SK-N-SH (cell line): ENCODE measurements at regions not wholly inside any gene's neighbourhood (a gene's known extent, or its start where the extent isn't known, plus 50 kb on each side); places are given as distances from the start of the nearest gene placed in this dataset.

ENCODE experiments used
- CTCF ChIA-PET: fragments of 300-600, 350-600 bp; formaldehyde crosslinking; extraction: SDS; loops from one replicate; lab custom pipeline; 2021; lab: Yijun Ruan, JAX
- POLR2A ChIA-PET: fragments of 350-600 bp; sonication (Branson Sonifier 250); formaldehyde crosslinking; extraction: SDS; loops from one replicate; lab custom pipeline; 2020; ENCODE audit warnings: antibody characterized with exemption, inconsistent platforms; lab: Yijun Ruan, JAX
- DNase-seq: peaks from one replicate; pipeline ENCODE4 v3.0.0; 2012
- H2AFZ ChIP-seq: fragments of 200-600 bp; sonication (generic); 2 replicates; pipeline ENCODE4 v1.8.1; 2016; ENCODE audit warnings: antibody characterized with exemption, mild to moderate bottlenecking, low read depth
- H3F3A ChIP-seq: fragments of 200-600 bp; sonication (generic); replicated peaks from 2 replicates; pipeline ENCODE3; 2016; ENCODE audit warnings: antibody characterized with exemption, mild to moderate bottlenecking; ENCODE audit not compliant: insufficient read depth
- H3K27ac ChIP-seq, 2 experiments: fragments of 200-500 bp in 1 of 2; fragments of 200-600 bp in 1 of 2; sonication (Bioruptor generic) in 1 of 2; sonication (generic), shearing (Covaris generic) in 1 of 2; 2 replicates each; pipeline versions ENCODE4 v1.5.1 to v1.6.1; 2014 to 2016; ENCODE audit warnings: low read depth in 2 of 2, inconsistent platforms in 1 of 2, low read length in 1 of 2, mild to moderate bottlenecking in 1 of 2, mixed read lengths in 1 of 2
- H3K27me3 ChIP-seq: fragments of 200-600 bp; sonication (generic), shearing (Covaris generic); 2 replicates; pipeline ENCODE4 v1.6.1; 2016; ENCODE audit warnings: mixed run types; ENCODE audit not compliant: insufficient read depth
- H3K36me3 ChIP-seq, 2 experiments: fragments of 200-500 bp in 1 of 2; fragments of 200-600 bp in 1 of 2; sonication (Bioruptor generic) in 1 of 2; sonication (generic) in 1 of 2; replicated peaks in 1 of 2; 2 replicates each; pipeline versions ENCODE3 to v1.5.1; 2014 to 2016; ENCODE audit warnings: low read length in 1 of 2, mild to moderate bottlenecking in 1 of 2; ENCODE audit not compliant: insufficient read depth in 2 of 2, control insufficient read depth in 1 of 2
- H3K4me1 ChIP-seq, 2 experiments: fragments of 200-500 bp in 1 of 2; fragments of 200-600 bp in 1 of 2; sonication (Bioruptor generic) in 1 of 2; sonication (generic), shearing (Covaris generic) in 1 of 2; 2 replicates each; pipeline versions ENCODE4 v1.5.1 to v1.6.1; 2014 to 2016; ENCODE audit warnings: low read depth in 1 of 2, low read length in 1 of 2, mixed run types in 1 of 2; ENCODE audit not compliant: insufficient read depth in 2 of 2, control insufficient read depth in 1 of 2
- H3K4me2 ChIP-seq: fragments of 200-600 bp; sonication (generic), shearing (Covaris generic); 2 replicates; pipeline ENCODE4 v1.6.1; 2017; ENCODE audit warnings: mixed run types
- H3K4me3 ChIP-seq, 2 experiments: fragments of 200-500 bp in 1 of 2; fragments of 200-600 bp in 1 of 2; sonication (Bioruptor generic) in 1 of 2; sonication (generic), shearing (Covaris generic) in 1 of 2; 2 replicates each; pipeline versions ENCODE4 v1.5.1 to v1.8.1; 2014 to 2016; ENCODE audit warnings: low read depth in 2 of 2, inconsistent platforms in 1 of 2, low read length in 1 of 2, mild to moderate bottlenecking in 1 of 2, mixed read lengths in 1 of 2, moderate library complexity in 1 of 2
- H3K79me2 ChIP-seq: fragments of 200-600 bp; sonication (generic); 2 replicates; pipeline ENCODE4 v1.8.1; 2017; ENCODE audit warnings: mild to moderate bottlenecking; ENCODE audit not compliant: insufficient read depth
- H3K9ac ChIP-seq: fragments of 200-600 bp; sonication (generic); 2 replicates; pipeline ENCODE4 v1.6.1; 2017; ENCODE audit warnings: mixed run types
- H3K9me2 ChIP-seq: fragments of 200-600 bp; sonication (generic); 2 replicates; pipeline ENCODE4 v1.6.1; 2017; ENCODE audit warnings: mixed run types
- H3K9me3 ChIP-seq: fragments of 200-600 bp; sonication (generic); 2 replicates; pipeline ENCODE4 v1.6.1; 2017; ENCODE audit warnings: mixed run types, mild to moderate bottlenecking, moderate library complexity
- H4K20me1 ChIP-seq: fragments of 200-600 bp; sonication (generic); 2 replicates; pipeline ENCODE4 v1.6.1; 2017; ENCODE audit warnings: mild to moderate bottlenecking, mixed run types; ENCODE audit not compliant: insufficient read depth
- CTCF ChIP-seq: fragments of 200-600 bp; sonication (generic); IDR thresholded peaks from 2 replicates; pipeline ENCODE4 v1.6.1; 2017; ENCODE audit warnings: antibody characterized with exemption, mild to moderate bottlenecking, moderate library complexity
- EP300 ChIP-seq, 2 experiments: IDR thresholded peaks; 2 replicates each; pipeline versions ENCODE4 v1.4.0 to v1.6.1; 2012; ENCODE audit warnings: borderline replicate concordance in 1 of 2, low read depth in 1 of 2, low read length in 1 of 2
- EZH2phosphoT487 ChIP-seq: fragments of 200-600 bp; sonication (generic); IDR thresholded peaks from 2 replicates; pipeline ENCODE4 v1.6.1; 2017; ENCODE audit warnings: low read depth, mixed run types, mild to moderate bottlenecking, antibody characterized with exemption, moderate library complexity, borderline replicate concordance
- FOSL2 ChIP-seq: IDR thresholded peaks from 2 replicates; pipeline ENCODE4 v1.4.0; 2012; ENCODE audit warnings: low read depth, mild to moderate bottlenecking, moderate library complexity, borderline replicate concordance
- JUND ChIP-seq: IDR thresholded peaks from 2 replicates; pipeline ENCODE4 v1.4.0; 2012
- MEF2A ChIP-seq: IDR thresholded peaks from 2 replicates; pipeline ENCODE4 v1.4.0; 2012; ENCODE audit warnings: low read depth, borderline replicate concordance
- NRF1 ChIP-seq: IDR thresholded peaks from 2 replicates; pipeline ENCODE4 v1.6.1; 2012; ENCODE audit warnings: low read depth, mild to moderate bottlenecking, low read length
- RAD21 ChIP-seq: IDR thresholded peaks from 2 replicates; pipeline ENCODE4 v1.6.1; 2012; ENCODE audit warnings: mild to moderate bottlenecking, low read length
- RFX5 ChIP-seq: IDR thresholded peaks from 2 replicates; pipeline ENCODE4 v1.6.1; 2012; ENCODE audit warnings: mild to moderate bottlenecking, improper control_type of control experiment, low read length
- RXRA ChIP-seq: IDR thresholded peaks from 2 replicates; pipeline ENCODE4 v1.4.0; 2012; ENCODE audit warnings: low read depth, mild to moderate bottlenecking, borderline replicate concordance
- TAF1 ChIP-seq: IDR thresholded peaks from 2 replicates; pipeline ENCODE4 v1.6.1; 2012; ENCODE audit warnings: low read depth, mild to moderate bottlenecking, low read length, moderate library complexity, borderline replicate concordance
- TCF12 ChIP-seq: IDR thresholded peaks from 2 replicates; pipeline ENCODE4 v1.4.0; 2012
- USF2 ChIP-seq: fragments of 150-350 bp; IDR thresholded peaks from 2 replicates; pipeline ENCODE4 v1.6.1; 2017; ENCODE audit warnings: antibody characterized with exemption, low read length, low read depth, borderline replicate concordance
- ZBTB33 ChIP-seq: IDR thresholded peaks from 2 replicates; pipeline ENCODE4 v1.4.0; 2012; ENCODE audit warnings: low read depth, borderline replicate concordance
- WGBS: methylation state at CpG from one replicate; pipeline ENCODE4 v1.1.6; 2017; ENCODE audit warnings: low lambda C conversion rate; 5-methylcytosine and 5-hydroxymethylcytosine counted together
- TF ChIP-seq, protein P1 (sequence below): IDR thresholded peaks from 2 replicates; pipeline ENCODE4; 2012
- TF ChIP-seq, protein P2 (sequence below): IDR thresholded peaks from 2 replicates; pipeline ENCODE4 v1.4.0; 2012; ENCODE audit warnings: low read depth

DNA sequence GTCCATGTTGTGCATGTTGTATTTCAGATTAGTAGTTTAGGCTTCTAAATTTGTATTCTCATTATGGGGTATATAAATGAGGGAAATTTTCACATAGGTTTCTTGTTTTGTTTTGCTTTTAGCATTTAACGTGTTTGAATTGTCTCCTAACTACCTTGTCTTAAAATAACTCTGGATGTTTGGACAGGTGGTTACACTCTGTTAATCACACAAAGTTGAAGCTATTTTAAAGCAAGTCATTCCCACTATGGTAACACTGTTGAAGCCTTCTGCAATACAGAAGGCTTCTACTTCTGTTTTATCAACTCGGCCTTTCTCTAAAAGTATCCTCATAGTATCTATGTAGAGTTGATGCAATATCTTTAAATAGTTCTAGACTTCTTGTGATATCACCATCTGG lies 245.3 kb upstream of the HTR2A start:
- CTCF ChIA-PET: interaction anchor here (1.1 kb wide), 1 partner anchor 157 kb away, joined by 3 read pairs; no protein-coding TSS in a partner anchor
- POLR2A ChIA-PET: no interaction called here
- DNase-seq: no peak

DNA sequence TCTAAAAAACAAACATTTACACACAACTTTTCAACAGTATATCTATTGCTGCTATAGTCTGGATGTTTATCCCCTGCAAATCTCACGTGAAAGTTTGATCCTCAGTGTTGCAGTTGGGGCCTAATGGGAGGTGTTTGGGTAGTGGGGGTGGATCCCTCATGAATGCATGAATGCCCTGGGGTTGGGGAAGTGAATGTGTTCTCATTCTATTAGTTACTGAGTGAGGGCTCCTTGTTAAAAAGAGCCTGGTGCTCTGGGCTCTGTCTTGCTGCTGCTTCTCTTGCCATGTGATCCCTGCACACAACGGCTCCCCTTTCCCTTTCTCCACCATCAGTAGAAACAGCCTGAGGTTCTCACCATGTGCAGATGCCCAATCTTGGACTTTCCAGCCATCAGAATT lies 242.7 kb upstream of the HTR2A start:
- Histone ChIP-seq H3K9me3 (no peaks in the 10 kb centered on the region), H3K4me3 (no peak overlapping the region), H3K4me1 (peaks cover 0 to 3% of the 10 kb centered on the region in 2 experiments; a peak in 2 of 4 replicates), H3K9ac (no peak overlapping the region), H4K20me1 (no peaks in the 10 kb centered on the region), H3K27me3 (no peaks in the 10 kb centered on the region), H3F3A (no peaks in the 10 kb centered on the region), H3K27ac (no peak overlapping the region), H3K79me2 (no peaks in the 10 kb centered on the region), H3K9me2 (no peaks in the 10 kb centered on the region), H2AFZ (no peak overlapping the region), H3K36me3 (no peaks in the 10 kb centered on the region), H3K4me2 (no peak overlapping the region)
- no peak for DNase-seq
- CTCF ChIA-PET: no interaction called here
- WGBS: 40% methylated on average over 2 of the region's 2 CpGs
- POLR2A ChIA-PET: no interaction called here
- no peak for TF ChIP-seq TCF12
- no peak for TF ChIP-seq FOSL2
- TF ChIP-seq EZH2phosphoT487: no peak
- no peak for TF ChIP-seq NRF1
- TF ChIP-seq CTCF: no peak
- TF ChIP-seq, protein P1, sequence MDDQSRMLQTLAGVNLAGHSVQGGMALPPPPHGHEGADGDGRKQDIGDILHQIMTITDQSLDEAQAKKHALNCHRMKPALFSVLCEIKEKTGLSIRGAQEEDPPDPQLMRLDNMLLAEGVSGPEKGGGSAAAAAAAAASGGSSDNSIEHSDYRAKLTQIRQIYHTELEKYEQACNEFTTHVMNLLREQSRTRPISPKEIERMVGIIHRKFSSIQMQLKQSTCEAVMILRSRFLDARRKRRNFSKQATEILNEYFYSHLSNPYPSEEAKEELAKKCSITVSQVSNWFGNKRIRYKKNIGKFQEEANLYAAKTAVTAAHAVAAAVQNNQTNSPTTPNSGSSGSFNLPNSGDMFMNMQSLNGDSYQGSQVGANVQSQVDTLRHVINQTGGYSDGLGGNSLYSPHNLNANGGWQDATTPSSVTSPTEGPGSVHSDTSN: no peak
- no peak for TF ChIP-seq TAF1
- TF ChIP-seq EP300 (IDR thresholded peaks at IDR 0.05; ENCODE audit: borderline replicate concordance in 1 of 2, low read depth in 1 of 2, low read length in 1 of 2): no peak
- TF ChIP-seq MEF2A: no peak
- TF ChIP-seq, protein P2, sequence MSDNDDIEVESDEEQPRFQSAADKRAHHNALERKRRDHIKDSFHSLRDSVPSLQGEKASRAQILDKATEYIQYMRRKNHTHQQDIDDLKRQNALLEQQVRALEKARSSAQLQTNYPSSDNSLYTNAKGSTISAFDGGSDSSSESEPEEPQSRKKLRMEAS: no peak
- no peak for TF ChIP-seq JUND

More for the DNA sequence above, 245.3 kb upstream of the HTR2A start:
- Histone ChIP-seq H3K27ac (no peak overlapping the region), H2AFZ (no peak overlapping the region), H3K9me3 (no peaks in the 10 kb centered on the region), H3F3A (no peaks in the 10 kb centered on the region), H3K27me3 (no peaks in the 10 kb centered on the region), H3K79me2 (no peaks in the 10 kb centered on the region), H3K4me2 (no peak overlapping the region), H3K4me1 (peaks cover 0 to 3% of the 10 kb centered on the region in 2 experiments; a peak in 2 of 4 replicates), H3K36me3 (no peaks in the 10 kb centered on the region), H4K20me1 (no peaks in the 10 kb centered on the region), H3K9me2 (no peaks in the 10 kb centered on the region), H3K4me3 (no peak overlapping the region), H3K9ac (no peak overlapping the region)
- WGBS: 76% methylated on average over 2 of the region's 2 CpGs
- TF ChIP-seq EZH2phosphoT487 (no peak), RAD21 (no peak), NRF1 (no peak), USF2 (no peak), RFX5 (no peak), MEF2A (no peak), RXRA (no peak), JUND (no peak), ZBTB33 (no peak), TCF12 (no peak)
- TF ChIP-seq, protein P1: no peak
